ENCODE measurements at regions not wholly inside any gene's neighbourhood (a gene's known extent, or its start where the extent isn't known, plus 50 kb on each side); places are given as distances from the start of the nearest gene placed in this dataset.
A peak's percentile ranks its signal among the peaks of the same experiment; 100 is the strongest.

- Histone ChIP-seq H3K27me3 (ENCODE audit: control insufficient read depth in 5 of 5, insufficient read depth in 4 of 5, low read length in 5 of 5) (no peaks in the 10 kb centered on the region), H3K9ac (ENCODE audit: low read length in 5 of 5) (no peak overlapping the region), H3K4me1 (ENCODE audit: control insufficient read depth in 5 of 5, insufficient read depth in 5 of 5, low read length in 5 of 5) (peaks cover 1 to 15% (median 12%) of the 10 kb centered on the region in 5 donors), H3K27ac (ENCODE audit: low read depth, low read length) (no peak overlapping the region), H3K4me3 (ENCODE audit: low read depth in 1 of 5, low read length in 5 of 5) (no peak overlapping the region), H3K36me3 (ENCODE audit: control insufficient read depth in 5 of 5, insufficient read depth in 5 of 5, low read length in 5 of 5) (no peaks in the 10 kb centered on the region), H3K9me3 (ENCODE audit: control insufficient read depth in 5 of 5, low read length in 5 of 5) (peaks cover 0 to 5% (median 0%) of the 10 kb centered on the region in 5 donors)
These were observed 101.3 kb upstream of the ADRA1B start for GRCh38 chr5:159814805-159815585.

DNA sequence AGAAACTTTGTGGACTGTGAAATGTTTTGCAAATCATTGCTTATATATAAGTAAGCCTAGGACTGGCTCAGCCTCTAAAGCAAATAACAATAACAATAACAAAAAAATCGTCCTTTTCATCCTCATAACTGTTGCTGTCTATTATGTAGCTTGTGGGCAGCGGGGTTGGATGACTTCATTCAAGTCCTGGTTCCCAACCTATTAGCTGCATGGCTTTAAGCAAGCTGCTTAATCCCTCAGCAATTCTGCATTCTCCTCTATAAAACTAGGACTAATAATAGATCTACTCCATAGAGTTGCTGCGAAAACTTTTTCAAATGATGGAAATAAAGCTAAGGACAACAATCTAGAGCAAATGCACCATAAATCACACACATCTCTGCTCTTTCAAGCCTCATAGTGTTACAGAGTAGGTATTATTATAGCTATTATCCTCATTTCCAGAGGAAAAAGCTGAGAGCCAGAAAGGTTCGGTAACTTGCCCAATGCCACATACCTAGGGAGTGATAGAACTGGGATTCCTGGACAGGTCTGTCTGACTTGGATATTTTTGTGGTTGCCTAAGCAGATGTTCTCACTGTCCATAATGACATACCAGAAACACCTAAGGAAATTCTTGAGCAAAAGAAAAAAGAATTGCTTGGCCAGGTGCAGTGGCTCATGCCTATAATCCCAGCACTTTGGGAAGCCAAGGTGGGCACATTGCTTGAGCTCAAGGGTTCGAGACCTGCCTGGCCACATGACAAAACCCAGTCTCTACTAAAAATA is 98.8 kb upstream of the ADRA1B start:
- no peaks in the 10 kb centered on the region for H3K36me3 ChIP-seq (ENCODE audit: control insufficient read depth in 5 of 5, insufficient read depth in 5 of 5, low read length in 5 of 5)
- H3K4me3 ChIP-seq (ENCODE audit: low read depth in 1 of 5, low read length in 5 of 5) = no peak overlapping the region
- H3K4me1 ChIP-seq (ENCODE audit: control insufficient read depth in 5 of 5, insufficient read depth in 5 of 5, low read length in 5 of 5) = peaks cover 1 to 19% (median 16%) of the 10 kb centered on the region in 5 donors
- H3K27me3 ChIP-seq (ENCODE audit: control insufficient read depth in 5 of 5, insufficient read depth in 4 of 5, low read length in 5 of 5) = no peaks in the 10 kb centered on the region
- H3K9me3 ChIP-seq (ENCODE audit: control insufficient read depth in 5 of 5, low read length in 5 of 5) = no peaks in the 10 kb centered on the region
- no peak overlapping the region for H3K9ac ChIP-seq (ENCODE audit: low read length in 5 of 5)
- no peak overlapping the region for H3K27ac ChIP-seq (ENCODE audit: low read depth, low read length)

DNA sequence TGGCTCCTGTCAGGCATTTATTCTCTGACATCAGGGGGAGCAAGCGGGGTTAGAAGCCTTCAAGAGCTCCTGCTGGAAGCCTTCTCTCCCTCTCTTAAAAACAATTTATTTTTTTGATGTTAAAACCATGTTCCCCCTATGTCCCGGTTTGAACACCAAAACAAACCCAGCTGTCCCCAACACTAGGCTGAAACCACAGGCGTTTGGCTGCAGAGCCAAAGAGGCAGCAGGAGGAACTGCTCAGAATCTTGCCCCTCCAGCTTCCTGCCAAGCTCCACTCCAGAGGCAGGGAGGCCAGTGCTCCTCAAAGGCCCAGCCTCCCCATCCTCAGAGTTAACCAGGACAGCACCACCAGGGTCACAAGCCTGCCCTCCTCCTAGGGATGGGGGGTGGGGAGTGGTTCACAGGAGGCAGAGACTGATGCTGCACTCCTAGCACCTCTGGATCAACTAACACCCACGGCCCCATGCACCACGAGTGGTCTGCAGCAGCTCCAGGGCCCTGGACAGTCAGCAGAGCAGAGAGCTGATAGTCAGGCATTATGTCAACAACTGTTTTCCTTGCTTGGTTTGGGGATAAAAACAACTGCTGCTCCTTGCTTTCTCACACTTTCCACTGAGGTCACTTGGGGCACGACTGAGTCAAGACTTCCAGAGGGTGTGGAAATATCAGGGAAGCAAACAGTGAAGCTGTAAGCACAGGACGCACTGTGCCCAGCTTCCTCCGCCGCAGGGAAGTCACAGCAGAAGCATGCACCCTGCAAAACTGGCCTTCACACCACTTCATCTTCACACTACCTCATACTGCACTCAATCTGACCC is 96.5 kb upstream of the ADRA1B start:
- H3K27me3 ChIP-seq (ENCODE audit: control insufficient read depth in 5 of 5, insufficient read depth in 4 of 5, low read length in 5 of 5) = no peaks in the 10 kb centered on the region
- peak overlapping the region; percentile 58 for H3K27ac ChIP-seq (ENCODE audit: low read depth, low read length)
- peaks cover 1 to 19% (median 16%) of the 10 kb centered on the region in 5 donors for H3K4me1 ChIP-seq (ENCODE audit: control insufficient read depth in 5 of 5, insufficient read depth in 5 of 5, low read length in 5 of 5)
- no peak overlapping the region for H3K9ac ChIP-seq (ENCODE audit: low read length in 5 of 5)
- H3K9me3 ChIP-seq (ENCODE audit: control insufficient read depth in 5 of 5, low read length in 5 of 5) = no peaks in the 10 kb centered on the region
- no peaks in the 10 kb centered on the region for H3K36me3 ChIP-seq (ENCODE audit: control insufficient read depth in 5 of 5, insufficient read depth in 5 of 5, low read length in 5 of 5)
- peak overlapping the region in 1 of 5 donors; percentile 28 for H3K4me3 ChIP-seq (ENCODE audit: low read depth in 1 of 5, low read length in 5 of 5)

DNA sequence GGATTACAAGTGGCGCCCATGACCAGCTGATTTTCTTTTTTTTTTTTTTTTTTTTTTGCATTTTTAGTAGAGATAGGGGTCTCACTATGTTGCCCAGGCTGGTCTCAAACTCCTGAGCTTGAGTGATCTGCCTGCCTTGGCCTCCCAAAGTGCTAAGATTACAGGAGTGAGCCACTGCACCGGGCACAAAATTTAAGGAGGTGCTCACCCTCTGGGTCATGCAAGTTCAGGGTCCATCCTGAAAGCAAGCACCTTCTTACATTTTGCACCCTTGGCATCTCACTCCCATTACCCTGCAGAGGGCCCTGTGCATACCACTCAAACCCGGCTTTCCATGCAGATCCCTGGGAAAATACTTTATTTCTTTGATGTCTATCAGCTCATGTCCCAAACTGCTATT is 95.6 kb upstream of the ADRA1B start:
- Histone ChIP-seq H3K4me1 (ENCODE audit: control insufficient read depth in 5 of 5, insufficient read depth in 5 of 5, low read length in 5 of 5) (peaks cover 1 to 19% (median 16%) of the 10 kb centered on the region in 5 donors), H3K4me3 (ENCODE audit: low read depth in 1 of 5, low read length in 5 of 5) (no peak overlapping the region), H3K36me3 (ENCODE audit: control insufficient read depth in 5 of 5, insufficient read depth in 5 of 5, low read length in 5 of 5) (no peaks in the 10 kb centered on the region), H3K9me3 (ENCODE audit: control insufficient read depth in 5 of 5, low read length in 5 of 5) (no peaks in the 10 kb centered on the region), H3K27ac (ENCODE audit: low read depth, low read length) (no peak overlapping the region), H3K9ac (ENCODE audit: low read length in 5 of 5) (no peak overlapping the region), H3K27me3 (ENCODE audit: control insufficient read depth in 5 of 5, insufficient read depth in 4 of 5, low read length in 5 of 5) (no peaks in the 10 kb centered on the region)

- Histone ChIP-seq H3K9me3 (ENCODE audit: control insufficient read depth in 5 of 5, low read length in 5 of 5) (no peaks in the 10 kb centered on the region), H3K27me3 (ENCODE audit: control insufficient read depth in 5 of 5, insufficient read depth in 4 of 5, low read length in 5 of 5) (no peaks in the 10 kb centered on the region), H3K4me3 (ENCODE audit: low read depth in 1 of 5, low read length in 5 of 5) (no peak overlapping the region), H3K4me1 (ENCODE audit: control insufficient read depth in 5 of 5, insufficient read depth in 5 of 5, low read length in 5 of 5) (peaks cover 1 to 19% (median 16%) of the 10 kb centered on the region in 5 donors), H3K9ac (ENCODE audit: low read length in 5 of 5) (no peak overlapping the region), H3K27ac (ENCODE audit: low read depth, low read length) (no peak overlapping the region), H3K36me3 (ENCODE audit: control insufficient read depth in 5 of 5, insufficient read depth in 5 of 5, low read length in 5 of 5) (no peaks in the 10 kb centered on the region)
These were observed 94.8 kb upstream of the ADRA1B start for GRCh38 chr5:159821461-159821940.

DNA sequence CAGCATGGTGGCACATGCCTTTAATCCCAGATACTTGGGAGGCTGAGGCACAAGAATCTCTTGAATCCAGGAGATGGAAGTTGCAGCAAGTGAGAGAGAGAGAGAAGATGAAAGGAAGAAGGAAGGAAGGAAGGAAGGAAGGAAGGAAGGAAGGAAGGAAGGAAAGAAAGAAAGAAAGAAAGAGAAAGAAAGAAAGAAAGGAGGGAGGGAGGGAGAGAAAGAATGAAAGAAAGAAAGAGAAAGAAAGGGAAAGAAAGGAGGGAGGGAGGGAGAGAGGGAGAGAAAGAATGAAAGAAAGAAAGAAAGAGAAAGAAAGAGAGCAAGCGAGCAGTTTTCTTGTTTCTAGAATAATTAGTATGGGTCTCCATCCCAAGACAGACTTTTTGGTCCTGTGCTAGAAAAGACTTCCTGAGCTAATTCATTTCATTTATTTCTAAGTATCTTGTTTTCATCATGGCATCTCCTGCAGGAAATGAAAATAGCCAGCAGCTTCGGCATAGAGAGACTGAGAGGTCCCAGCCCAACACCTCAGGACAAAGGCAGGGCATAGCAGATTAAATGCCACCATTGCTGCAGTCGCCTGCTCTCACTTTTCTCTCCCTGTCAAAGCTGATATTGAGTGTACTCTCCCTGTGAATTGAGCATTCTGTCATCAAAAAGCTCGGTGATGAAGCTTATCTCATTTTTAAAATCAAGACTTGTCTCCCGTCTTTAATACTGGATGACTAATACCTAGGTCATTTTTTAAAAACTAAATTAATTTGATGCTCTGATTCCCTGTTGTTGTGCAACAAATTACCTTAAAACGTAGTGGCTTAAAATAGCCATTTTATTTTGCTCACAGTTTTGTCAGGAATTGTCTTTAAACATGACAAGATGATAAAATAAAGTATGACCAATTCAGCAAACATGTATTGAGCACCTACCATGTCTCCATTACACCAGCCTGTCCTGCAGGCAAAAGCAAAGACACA is 91.8 kb upstream of the ADRA1B start:
- Histone ChIP-seq H3K27ac (ENCODE audit: low read depth, low read length) (no peak overlapping the region), H3K9me3 (ENCODE audit: control insufficient read depth in 5 of 5, low read length in 5 of 5) (no peaks in the 10 kb centered on the region), H3K4me1 (ENCODE audit: control insufficient read depth in 5 of 5, insufficient read depth in 5 of 5, low read length in 5 of 5) (peaks cover 0 to 12% (median 10%) of the 10 kb centered on the region in 5 donors), H3K4me3 (ENCODE audit: low read depth in 1 of 5, low read length in 5 of 5) (no peak overlapping the region), H3K36me3 (ENCODE audit: control insufficient read depth in 5 of 5, insufficient read depth in 5 of 5, low read length in 5 of 5) (no peaks in the 10 kb centered on the region), H3K27me3 (ENCODE audit: control insufficient read depth in 5 of 5, insufficient read depth in 4 of 5, low read length in 5 of 5) (no peaks in the 10 kb centered on the region), H3K9ac (ENCODE audit: low read length in 5 of 5) (no peak overlapping the region)

GRCh38 chr5:159825551-159826051 is 90.7 kb upstream of the ADRA1B start:
- H3K27ac ChIP-seq (ENCODE audit: low read depth, low read length) = no peak overlapping the region
- no peaks in the 10 kb centered on the region for H3K9me3 ChIP-seq (ENCODE audit: control insufficient read depth in 5 of 5, low read length in 5 of 5)

GRCh38 chr5:159826351-159827214 is 89.7 kb upstream of the ADRA1B start:
- Histone ChIP-seq H3K4me1 (ENCODE audit: control insufficient read depth in 5 of 5, insufficient read depth in 5 of 5, low read length in 5 of 5) (peaks cover 0 to 4% (median 0%) of the 10 kb centered on the region in 5 donors), H3K27ac (ENCODE audit: low read depth, low read length) (no peak overlapping the region), H3K27me3 (ENCODE audit: control insufficient read depth in 5 of 5, insufficient read depth in 4 of 5, low read length in 5 of 5) (no peaks in the 10 kb centered on the region), H3K9ac (ENCODE audit: low read length in 5 of 5) (no peak overlapping the region), H3K9me3 (ENCODE audit: control insufficient read depth in 5 of 5, low read length in 5 of 5) (no peaks in the 10 kb centered on the region), H3K4me3 (ENCODE audit: low read depth in 1 of 5, low read length in 5 of 5) (no peak overlapping the region), H3K36me3 (ENCODE audit: control insufficient read depth in 5 of 5, insufficient read depth in 5 of 5, low read length in 5 of 5) (no peaks in the 10 kb centered on the region)

More at GRCh38 chr5:159825551-159826051, 90.7 kb upstream of the ADRA1B start:
- H3K36me3 ChIP-seq (ENCODE audit: control insufficient read depth in 5 of 5, insufficient read depth in 5 of 5, low read length in 5 of 5) = no peaks in the 10 kb centered on the region
- no peak overlapping the region for H3K4me3 ChIP-seq (ENCODE audit: low read depth in 1 of 5, low read length in 5 of 5)
- peaks cover 0 to 4% (median 0%) of the 10 kb centered on the region in 5 donors for H3K4me1 ChIP-seq (ENCODE audit: control insufficient read depth in 5 of 5, insufficient read depth in 5 of 5, low read length in 5 of 5)
- H3K9ac ChIP-seq (ENCODE audit: low read length in 5 of 5) = no peak overlapping the region
- no peaks in the 10 kb centered on the region for H3K27me3 ChIP-seq (ENCODE audit: control insufficient read depth in 5 of 5, insufficient read depth in 4 of 5, low read length in 5 of 5)

All from subcutaneous abdominal adipose tissue (tissue), 5 donors.